Right lobe of liver (tissue), 6 donors: ENCODE measurements at regions not wholly inside any gene's neighbourhood (a gene's known extent, or its start where the extent isn't known, plus 50 kb on each side); places are given as distances from the start of the nearest gene placed in this dataset.

Experiments
- ATAC-seq, 4 donors: fragments of 200-7000 bp; cut with Tn5 transposase; one replicate each; pipeline ENCODE4 v1.9.1; 2020; ENCODE audit warnings: mild to moderate bottlenecking in 4 of 4, moderate library complexity in 4 of 4
- DNase-seq, 3 donors: peaks; one replicate each; pipeline ENCODE4 v3.0.0-alpha.2; 2020
- H3K27ac ChIP-seq, 3 donors: fragments of 200-600 bp; one replicate each; pipeline ENCODE4 v1.8.0; 2022
- H3K27me3 ChIP-seq, 2 donors: fragments of 200-600 bp; one replicate each; pipeline ENCODE4 v1.8.0; 2022
- H3K36me3 ChIP-seq, 4 donors: fragments of 200-600 bp; sonication (generic) in 1 of 4; one replicate each; pipeline versions ENCODE4 v1.5.1 to v1.8.0; 2017 to 2022; ENCODE audit warnings: control low read depth in 1 of 4
- H3K4me1 ChIP-seq, 4 donors: fragments of 200-600 bp; sonication (generic) in 1 of 4; one replicate each; pipeline versions ENCODE4 v1.5.1 to v1.8.0; 2017 to 2022; ENCODE audit warnings: control low read depth in 1 of 4
- H3K4me3 ChIP-seq, 3 donors: fragments of 200-600 bp; one replicate each; pipeline ENCODE4 v1.8.0; 2022
- H3K9me3 ChIP-seq, 4 donors: fragments of 200-600 bp; sonication (generic) in 1 of 4; one replicate each; pipeline versions ENCODE4 v1.5.1 to v1.8.0; 2017 to 2022; ENCODE audit warnings: control low read depth in 1 of 4
- CTCF ChIP-seq, 4 donors: fragments of 200-600 bp in 3 of 4; fragments of 450-650 bp in 1 of 4; IDR thresholded peaks; one replicate each; pipeline versions ENCODE4 v1.5.1 to v1.8.0; 2016 to 2022; ENCODE audit warnings: antibody characterized with exemption in 4 of 4, mild to moderate bottlenecking in 2 of 4
- POLR2A ChIP-seq: fragments of 450-650 bp; IDR thresholded peaks from one replicate; pipeline ENCODE4 v1.6.1; 2017; ENCODE audit warnings: antibody characterized with exemption, mild to moderate bottlenecking
- WGBS: methylation state at CpG from one replicate; pipeline ENCODE4 v1.1.6; 2018; ENCODE audit warnings: low coverage, low lambda C conversion rate; ENCODE audit not compliant: insufficient coverage; ENCODE audit errors: missing lambda C conversion rate; 5-methylcytosine and 5-hydroxymethylcytosine counted together
- intact Hi-C, 2 donors: fragments of 100-400 bp; cut with DNase I; formaldehyde crosslinking; loops; one replicate each; pipeline versions ENCODE4 v1.11.2 to v1.14.1; 2022
- donor health status: DM: no; HTN: yes; CAD: no.
- donor health status: DM: no; HTN: no; CAD: no.
- donor health status: DM: no; HTN: no; CAD: no.
- donor health status: DM: no; HTN: yes; CAD: no.
- donor health status: DM: no; HTN: yes; CAD: no.

- intact Hi-C loops: no loop called here
- no peak for ATAC-seq
- no peak overlapping the region for H3K27ac ChIP-seq
- no peaks in the 10 kb centered on the region for H3K27me3 ChIP-seq
- no peak for TF ChIP-seq CTCF (IDR thresholded peaks at IDR 0.05)
- no peak for TF ChIP-seq POLR2A
- no peak overlapping the region for H3K4me3 ChIP-seq
- H3K36me3 ChIP-seq: no peaks in the 10 kb centered on the region
- 52% methylated on average over 3 of the region's 6 CpGs for WGBS
- no peak for DNase-seq
- no peaks in the 10 kb centered on the region for H3K9me3 ChIP-seq
- no peaks in the 10 kb centered on the region for H3K4me1 ChIP-seq
Measured at GRCh38 chr11:119941171-119941570, 196.7 kb downstream of the TRIM29 start.

- intact Hi-C loops: no loop called here
- WGBS: 94% methylated on average over 5 of the region's 7 CpGs
- Histone ChIP-seq H3K4me3 (no peak overlapping the region), H3K9me3 (no peaks in the 10 kb centered on the region), H3K36me3 (no peaks in the 10 kb centered on the region), H3K27ac (no peak overlapping the region), H3K27me3 (no peaks in the 10 kb centered on the region), H3K4me1 (no peaks in the 10 kb centered on the region)
- TF ChIP-seq POLR2A (no peak), CTCF (IDR thresholded peaks at IDR 0.05) (no peak)
- DNase-seq: no peak
- no peak for ATAC-seq
Measured at GRCh38 chr11:119940401-119940976, 197.4 kb downstream of the TRIM29 start.

GRCh38 chr11:119937412-119937811 is 200.5 kb downstream of the TRIM29 start:
- H3K4me3 ChIP-seq: no peak overlapping the region
- WGBS: 73% methylated on average over 3 of the region's 4 CpGs
- intact Hi-C loops: no loop called here
- no peak for ATAC-seq
- TF ChIP-seq POLR2A (no peak), CTCF (IDR thresholded peaks at IDR 0.05) (no peak)
- H3K27ac ChIP-seq: no peak overlapping the region
- H3K27me3 ChIP-seq: no peaks in the 10 kb centered on the region
- DNase-seq: no peak
- H3K36me3 ChIP-seq: no peaks in the 10 kb centered on the region
- no peaks in the 10 kb centered on the region for H3K4me1 ChIP-seq
- H3K9me3 ChIP-seq: no peaks in the 10 kb centered on the region

GRCh38 chr11:119936426-119936825 is 201.5 kb downstream of the TRIM29 start:
- intact Hi-C loops: no loop called here
- H3K4me3 ChIP-seq: no peak overlapping the region
- H3K27ac ChIP-seq: no peak overlapping the region
- no peaks in the 10 kb centered on the region for H3K4me1 ChIP-seq
- no peaks in the 10 kb centered on the region for H3K9me3 ChIP-seq
- ATAC-seq: no peak
- no peak for DNase-seq
- no peaks in the 10 kb centered on the region for H3K36me3 ChIP-seq
- H3K27me3 ChIP-seq: no peaks in the 10 kb centered on the region
- 53% methylated on average over 4 of the region's 5 CpGs for WGBS
- TF ChIP-seq POLR2A: no peak
- TF ChIP-seq CTCF (IDR thresholded peaks at IDR 0.05): no peak

GRCh38 chr11:119935349-119935925 is 202.5 kb downstream of the TRIM29 start:
- TF ChIP-seq POLR2A (no peak), CTCF (IDR thresholded peaks at IDR 0.05) (no peak)
- Histone ChIP-seq H3K9me3 (no peaks in the 10 kb centered on the region), H3K27ac (no peak overlapping the region), H3K4me1 (no peaks in the 10 kb centered on the region), H3K36me3 (no peaks in the 10 kb centered on the region), H3K27me3 (no peaks in the 10 kb centered on the region), H3K4me3 (no peak overlapping the region)
- 70% methylated on average over 2 of the region's 7 CpGs for WGBS
- DNase-seq (no peak), ATAC-seq (no peak)
- intact Hi-C loops: no loop called here
